ENCODE measurements at regions not wholly inside any gene's neighbourhood (a gene's known extent, or its start where the extent isn't known, plus 50 kb on each side); places are given as distances from the start of the nearest gene placed in this dataset.
"Not testable (repeated sequence)": the region's sequence is repeated elsewhere in the genome, so short reads cannot be mapped to it uniquely, and the experiment has no call there.

GRCh38 chr16:24665942-24666341 is 63.5 kb upstream of the TNRC6A start:
- TF ChIP-seq, protein P1, sequence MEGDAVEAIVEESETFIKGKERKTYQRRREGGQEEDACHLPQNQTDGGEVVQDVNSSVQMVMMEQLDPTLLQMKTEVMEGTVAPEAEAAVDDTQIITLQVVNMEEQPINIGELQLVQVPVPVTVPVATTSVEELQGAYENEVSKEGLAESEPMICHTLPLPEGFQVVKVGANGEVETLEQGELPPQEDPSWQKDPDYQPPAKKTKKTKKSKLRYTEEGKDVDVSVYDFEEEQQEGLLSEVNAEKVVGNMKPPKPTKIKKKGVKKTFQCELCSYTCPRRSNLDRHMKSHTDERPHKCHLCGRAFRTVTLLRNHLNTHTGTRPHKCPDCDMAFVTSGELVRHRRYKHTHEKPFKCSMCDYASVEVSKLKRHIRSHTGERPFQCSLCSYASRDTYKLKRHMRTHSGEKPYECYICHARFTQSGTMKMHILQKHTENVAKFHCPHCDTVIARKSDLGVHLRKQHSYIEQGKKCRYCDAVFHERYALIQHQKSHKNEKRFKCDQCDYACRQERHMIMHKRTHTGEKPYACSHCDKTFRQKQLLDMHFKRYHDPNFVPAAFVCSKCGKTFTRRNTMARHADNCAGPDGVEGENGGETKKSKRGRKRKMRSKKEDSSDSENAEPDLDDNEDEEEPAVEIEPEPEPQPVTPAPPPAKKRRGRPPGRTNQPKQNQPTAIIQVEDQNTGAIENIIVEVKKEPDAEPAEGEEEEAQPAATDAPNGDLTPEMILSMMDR (conservative IDR thresholded peaks at IDR 0.05; ENCODE audit: low read depth, low read length) = not testable (repeated sequence)
- TF ChIP-seq EZH2 (IDR thresholded peaks at IDR 0.05; ENCODE audit: borderline replicate concordance, low read depth, low read length, poor library complexity, severe bottlenecking) = not testable (repeated sequence)
